GM12878 (cell line): ENCODE measurements at regions not wholly inside any gene's neighbourhood (a gene's known extent, or its start where the extent isn't known, plus 50 kb on each side); places are given as distances from the start of the nearest gene placed in this dataset.

ENCODE experiments used
- ATAC-seq: fragments of 200-7000 bp; cut with Tn5 transposase; 3 replicates; pipeline ENCODE4 v1.9.1; 2020; ENCODE audit warnings: mild to moderate bottlenecking, moderate library complexity
- BruUV-seq: library from RNA; stranded (reverse); fragments of 400-500 nt; replicated peaks from 2 replicates; lab custom pipeline; 2021; lab: Mats Ljungman, UMichigan
- CTCF ChIA-PET: fragments of 300-600 bp; sonication (Branson Sonifier 250); formaldehyde crosslinking; extraction: SDS; loops from one replicate; lab custom pipeline; 2021; ENCODE audit warnings: inconsistent platforms; lab: Yijun Ruan, JAX
- POLR2A ChIA-PET: fragments of 350-600 bp; formaldehyde crosslinking; extraction: SDS; loops from one replicate; lab custom pipeline; 2021; ENCODE audit warnings: inconsistent platforms; lab: Charles Lee
- RAD21 ChIA-PET: fragments of 300-600 bp; sonication (Branson Sonifier 250); formaldehyde crosslinking; loops from one replicate; lab custom pipeline; 2023; ENCODE audit warnings: antibody characterized with exemption; ENCODE audit not compliant: unreplicated experiment; lab: Charles Lee
- SMC1A ChIA-PET: fragments of 300-600 bp; sonication (Branson Sonifier 250); formaldehyde crosslinking; loops from one replicate; lab custom pipeline; 2023; ENCODE audit not compliant: unreplicated experiment, uncharacterized antibody; lab: Charles Lee
- DNase-seq: peaks from one replicate; pipeline ENCODE4 v3.0.0-alpha.2; 2011; ENCODE audit warnings: low read depth, low spot score
- FAIRE-seq: peaks from 3 replicates; lab custom pipeline; 2011; peaks lifted over from hg19 to GRCh38; lab: Jason Lieb, UNC
- H2AFZ ChIP-seq: 2 replicates; pipeline ENCODE4 v1.6.0; 2011; ENCODE audit warnings: low read depth, low read length, control low read depth; ENCODE audit not compliant: control insufficient read depth
- H3K27ac ChIP-seq: 2 replicates; pipeline ENCODE4 v1.5.1; 2011; ENCODE audit warnings: control low read depth; ENCODE audit not compliant: control insufficient read depth, insufficient read depth
- H3K27me3 ChIP-seq, 2 experiments: replicated peaks in 1 of 2; 2 replicates each; pipeline versions ENCODE4 v1.6.0 to v1.6.1; 2011; ENCODE audit warnings: low read length in 1 of 2; ENCODE audit not compliant: control insufficient read depth in 2 of 2, insufficient read depth in 2 of 2
- H3K36me3 ChIP-seq, 2 experiments: 2 replicates each; pipeline ENCODE4 v1.5.1; 2011; ENCODE audit warnings: low read length in 1 of 2; ENCODE audit not compliant: control insufficient read depth in 2 of 2, insufficient read depth in 2 of 2
- H3K4me1 ChIP-seq: 2 replicates; pipeline ENCODE4 v1.6.1; 2011; ENCODE audit warnings: mild to moderate bottlenecking, low read length, moderate library complexity, mixed read lengths; ENCODE audit not compliant: control insufficient read depth, insufficient read depth
- H3K4me2 ChIP-seq: 2 replicates; pipeline ENCODE4 v1.6.0; 2011; ENCODE audit warnings: control low read depth; ENCODE audit not compliant: control insufficient read depth, insufficient read depth
- H3K4me3 ChIP-seq: fragments of 200-600 bp; sonication (generic); 2 replicates; pipeline ENCODE4 v1.5.1; 2016
- H3K79me2 ChIP-seq: 2 replicates; pipeline ENCODE4 v1.6.0; 2011; ENCODE audit warnings: low read length; ENCODE audit not compliant: control insufficient read depth, insufficient read depth
- H3K9ac ChIP-seq: 2 replicates; pipeline ENCODE4 v1.8.0; 2011; ENCODE audit warnings: low read length, control low read depth, mixed read lengths; ENCODE audit not compliant: control insufficient read depth, insufficient read depth
- H3K9me3 ChIP-seq: replicated peaks from 3 replicates; pipeline ENCODE4 v1.5.1; 2011; ENCODE audit warnings: mild to moderate bottlenecking, low read length; ENCODE audit not compliant: control insufficient read depth, insufficient read depth
- H4K20me1 ChIP-seq: 2 replicates; pipeline ENCODE4 v1.6.0; 2011; ENCODE audit not compliant: control insufficient read depth, insufficient read depth
- JUND ChIP-seq: IDR thresholded peaks from 2 replicates; pipeline ENCODE4 v1.6.1; 2012; ENCODE audit warnings: low read depth, mild to moderate bottlenecking, low read length, improper control_type of control experiment, moderate library complexity
- KAT2A ChIP-seq: conservative IDR thresholded peaks from 2 replicates; pipeline ENCODE4 v1.6.1; 2011; ENCODE audit warnings: low read depth, low read length; ENCODE audit not compliant: control insufficient read depth
- MXI1 ChIP-seq: fragments of 150-350 bp; IDR thresholded peaks from 2 replicates; pipeline ENCODE4 v1.6.1; 2011; ENCODE audit warnings: low read depth, mild to moderate bottlenecking, inconsistent platforms, low read length, improper control_type of control experiment
- SMC3 ChIP-seq: IDR thresholded peaks from 2 replicates; pipeline ENCODE4 v1.6.1; 2011; ENCODE audit warnings: low read length, improper control_type of control experiment, borderline replicate concordance
- WGBS: methylation state at CpG from one replicate; pipeline ENCODE4 v1.1.6; 2016; ENCODE audit warnings: low lambda C conversion rate; ENCODE audit not compliant: insufficient replicate concordance, insufficient coverage; ENCODE audit errors: missing lambda C conversion rate; 5-methylcytosine and 5-hydroxymethylcytosine counted together
- in situ Hi-C: fragments of 300-500 bp; cut with MboI; formaldehyde crosslinking; loops from 9 replicates; pipeline ENCODE4 v1.14.3; 2018; ENCODE audit warnings: mixed read lengths
- intact Hi-C: fragments of 100-400 bp; cut with micrococcal nuclease; formaldehyde crosslinking; loops from one replicate; pipeline ENCODE4 v1.14.2; 2022; ENCODE audit not compliant: unreplicated experiment
- TF ChIP-seq, protein P1 (sequence below): fragments of 450-650 bp; IDR thresholded peaks from 2 replicates; pipeline ENCODE4 v1.6.1; 2017; ENCODE audit warnings: mild to moderate bottlenecking, moderate library complexity

DNA sequence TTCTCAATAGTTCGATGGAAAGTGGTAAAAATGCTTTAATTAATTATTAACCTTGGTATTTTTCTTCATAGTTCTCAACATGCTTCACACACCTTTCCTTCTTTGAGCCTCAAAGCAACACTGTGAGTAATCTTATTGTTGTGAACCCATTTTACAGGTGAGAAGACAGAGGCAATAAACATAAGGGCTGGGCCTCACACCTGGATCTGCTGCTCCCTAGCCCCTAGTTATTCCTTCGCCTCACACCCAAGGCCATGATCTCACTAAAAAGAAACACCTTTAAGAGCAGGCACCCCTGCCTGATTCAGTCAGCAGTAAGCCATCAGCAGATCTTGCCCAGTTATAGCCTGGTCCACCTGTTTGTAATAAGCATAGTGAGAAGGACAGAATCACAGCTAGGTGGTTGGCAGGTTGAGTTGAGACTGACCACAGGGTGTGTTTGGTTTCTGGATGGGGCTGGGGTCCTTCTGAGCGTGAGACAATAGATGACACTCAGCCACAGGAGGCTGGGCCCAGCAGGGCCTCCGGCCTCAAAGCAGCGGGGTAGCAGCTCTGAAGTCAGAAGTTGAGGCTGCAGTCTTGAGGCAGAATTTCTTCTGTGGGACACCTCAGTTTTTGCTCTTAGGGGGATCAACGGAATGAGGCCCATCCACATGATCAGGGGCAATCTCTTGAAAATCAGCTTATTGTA lies 203.9 kb downstream of the RHOU start:
- FAIRE-seq, result no peak
- Histone ChIP-seq H3K79me2 (no peaks in the 10 kb centered on the region), H3K4me1 (no peaks in the 10 kb centered on the region), H3K27ac (no peak overlapping the region), H3K27me3 (no peaks in the 10 kb centered on the region; a peak in 2 of 4 replicates), H3K4me3 (no peak overlapping the region), H3K36me3 (no peaks in the 10 kb centered on the region), H4K20me1 (no peaks in the 10 kb centered on the region), H3K9ac (no peak overlapping the region)
- intact Hi-C loops, result no loop called here
- WGBS, result 33% methylated on average over 6 of the region's 6 CpGs
- no peak for DNase-seq
- no peak for ATAC-seq
- RAD21 ChIA-PET, result no interaction called here
- no TSS peak for BruUV-seq
- SMC1A ChIA-PET, result no interaction called here
- no peak for TF ChIP-seq KAT2A
- no peak for TF ChIP-seq MXI1
- TF ChIP-seq SMC3, result no peak
- no peak for TF ChIP-seq JUND
- TF ChIP-seq, protein P1, sequence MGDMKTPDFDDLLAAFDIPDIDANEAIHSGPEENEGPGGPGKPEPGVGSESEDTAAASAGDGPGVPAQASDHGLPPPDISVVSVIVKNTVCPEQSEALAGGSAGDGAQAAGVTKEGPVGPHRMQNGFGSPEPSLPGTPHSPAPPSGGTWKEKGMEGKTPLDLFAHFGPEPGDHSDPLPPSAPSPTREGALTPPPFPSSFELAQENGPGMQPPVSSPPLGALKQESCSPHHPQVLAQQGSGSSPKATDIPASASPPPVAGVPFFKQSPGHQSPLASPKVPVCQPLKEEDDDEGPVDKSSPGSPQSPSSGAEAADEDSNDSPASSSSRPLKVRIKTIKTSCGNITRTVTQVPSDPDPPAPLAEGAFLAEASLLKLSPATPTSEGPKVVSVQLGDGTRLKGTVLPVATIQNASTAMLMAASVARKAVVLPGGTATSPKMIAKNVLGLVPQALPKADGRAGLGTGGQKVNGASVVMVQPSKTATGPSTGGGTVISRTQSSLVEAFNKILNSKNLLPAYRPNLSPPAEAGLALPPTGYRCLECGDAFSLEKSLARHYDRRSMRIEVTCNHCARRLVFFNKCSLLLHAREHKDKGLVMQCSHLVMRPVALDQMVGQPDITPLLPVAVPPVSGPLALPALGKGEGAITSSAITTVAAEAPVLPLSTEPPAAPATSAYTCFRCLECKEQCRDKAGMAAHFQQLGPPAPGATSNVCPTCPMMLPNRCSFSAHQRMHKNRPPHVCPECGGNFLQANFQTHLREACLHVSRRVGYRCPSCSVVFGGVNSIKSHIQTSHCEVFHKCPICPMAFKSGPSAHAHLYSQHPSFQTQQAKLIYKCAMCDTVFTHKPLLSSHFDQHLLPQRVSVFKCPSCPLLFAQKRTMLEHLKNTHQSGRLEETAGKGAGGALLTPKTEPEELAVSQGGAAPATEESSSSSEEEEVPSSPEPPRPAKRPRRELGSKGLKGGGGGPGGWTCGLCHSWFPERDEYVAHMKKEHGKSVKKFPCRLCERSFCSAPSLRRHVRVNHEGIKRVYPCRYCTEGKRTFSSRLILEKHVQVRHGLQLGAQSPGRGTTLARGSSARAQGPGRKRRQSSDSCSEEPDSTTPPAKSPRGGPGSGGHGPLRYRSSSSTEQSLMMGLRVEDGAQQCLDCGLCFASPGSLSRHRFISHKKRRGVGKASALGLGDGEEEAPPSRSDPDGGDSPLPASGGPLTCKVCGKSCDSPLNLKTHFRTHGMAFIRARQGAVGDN, result no peak
- TF ChIP-seq, all 136 proteins: peak for 0
- ChIA-PET POLR2A (no interaction called here), CTCF (no interaction called here)
- H3K9me3 ChIP-seq, result no peaks in the 10 kb centered on the region
- H2AFZ ChIP-seq, result no peak overlapping the region
- H3K4me2 ChIP-seq, result no peak overlapping the region
- in situ Hi-C loops, result no loop called here
